CD4-positive, alpha-beta T cell treated with Interleukin-10 for 1 hour (primary cell): ENCODE measurements at regions not wholly inside any gene's neighbourhood (a gene's known extent, or its start where the extent isn't known, plus 50 kb on each side); places are given as distances from the start of the nearest gene placed in this dataset.

Experiments
- DNase-seq: peaks from one replicate; pipeline ENCODE4 v3.0.0-alpha.2; 2020

DNA sequence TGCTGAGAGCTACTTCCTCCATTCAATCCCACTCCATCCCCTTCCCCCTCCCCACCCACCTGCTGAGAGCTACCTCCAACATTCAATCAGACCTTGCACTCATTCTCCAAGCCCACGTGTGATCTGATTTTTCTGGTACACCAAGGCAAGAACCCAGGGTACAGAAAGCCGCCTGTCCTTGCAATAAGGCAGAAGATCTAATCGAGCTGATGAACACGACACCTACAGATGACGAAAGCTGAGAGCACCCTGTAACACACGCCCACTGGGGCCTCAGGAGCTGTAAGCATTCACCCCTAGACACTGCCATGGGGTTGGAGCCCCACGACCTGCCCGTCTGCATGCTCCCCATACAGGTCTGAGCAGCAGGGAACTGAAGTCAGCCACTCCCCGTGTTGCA lies 58.3 kb downstream of the TRIML1 start:
- no peak for DNase-seq

DNA sequence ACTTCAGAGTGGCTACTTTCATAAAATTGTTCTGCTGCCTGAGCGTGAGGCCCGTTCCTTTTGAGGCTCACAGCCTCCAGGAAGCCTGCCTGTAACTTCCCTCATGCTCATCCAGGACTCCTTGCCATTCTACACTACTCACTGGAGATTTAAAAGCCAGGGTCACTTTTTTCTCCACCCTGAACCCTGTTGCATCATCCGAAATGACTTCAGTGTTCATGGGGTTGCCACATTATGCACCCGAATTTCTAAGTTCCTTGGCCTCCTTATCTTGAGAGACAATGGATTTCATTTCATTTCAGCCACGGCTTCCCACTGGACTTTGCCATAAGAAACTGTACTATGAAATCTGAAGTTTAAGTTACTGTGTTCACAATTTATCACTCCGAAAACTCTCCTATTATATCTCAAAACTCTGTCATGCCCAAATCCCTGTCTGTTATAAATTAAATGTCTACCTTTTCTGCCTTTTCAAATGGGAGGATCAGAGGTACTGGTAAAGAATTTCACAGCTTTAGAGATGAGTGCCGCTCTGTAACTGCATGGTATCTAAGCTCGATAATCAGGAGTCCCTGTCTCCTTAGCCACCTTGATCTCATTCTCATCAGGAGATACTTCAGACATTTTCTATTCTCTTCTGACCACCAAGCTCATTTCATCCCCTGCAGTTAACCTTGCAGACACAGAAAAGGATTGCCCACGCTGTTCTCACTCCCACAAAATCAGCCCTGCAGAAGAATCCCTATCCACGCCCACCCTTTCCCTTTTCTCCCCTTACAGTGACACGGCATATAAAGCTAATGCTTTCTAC lies 59.9 kb downstream of the TRIML1 start:
- no peak for DNase-seq

DNA sequence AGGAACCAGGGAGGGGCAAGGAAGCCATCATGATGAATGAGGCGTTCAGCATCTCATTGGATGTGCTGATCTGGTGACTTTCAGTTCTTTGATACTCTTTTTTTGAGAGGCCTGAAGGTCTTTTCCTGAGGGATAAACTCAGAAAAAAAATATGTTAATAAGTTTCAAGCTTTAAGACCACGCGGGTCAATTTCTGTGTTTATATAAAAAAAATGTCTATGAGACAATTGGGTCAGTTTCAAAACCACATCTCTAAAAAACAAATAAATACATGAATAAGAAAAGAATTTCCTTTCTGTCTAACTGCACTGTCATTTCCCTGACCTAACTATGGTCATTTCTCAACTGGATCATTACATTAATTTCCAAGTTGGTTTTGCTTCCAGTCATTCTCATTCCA lies 62.6 kb downstream of the TRIML1 start:
- DNase-seq, result no peak

DNA sequence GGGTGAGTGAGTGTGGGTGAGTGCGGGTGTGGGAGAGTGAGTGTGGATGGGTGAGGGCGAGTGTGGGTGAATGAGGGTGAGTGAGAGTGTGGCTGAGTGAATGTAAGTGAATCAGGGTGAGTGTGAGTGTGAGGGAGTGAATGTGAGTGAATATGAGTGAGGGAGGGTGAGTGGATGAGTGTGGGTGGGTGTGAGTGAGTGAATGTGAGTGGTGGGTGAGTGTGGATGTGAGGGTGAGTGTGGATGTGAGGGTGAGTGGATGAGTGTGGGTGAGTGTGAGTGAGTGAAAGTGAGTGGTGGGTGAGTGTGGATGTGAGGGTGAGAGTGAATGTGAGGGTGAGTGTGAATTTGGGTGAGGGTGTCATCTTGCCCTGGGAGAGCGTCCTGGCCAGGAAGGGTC lies 67.5 kb downstream of the TRIML1 start:
- DNase-seq, result no peak

DNA sequence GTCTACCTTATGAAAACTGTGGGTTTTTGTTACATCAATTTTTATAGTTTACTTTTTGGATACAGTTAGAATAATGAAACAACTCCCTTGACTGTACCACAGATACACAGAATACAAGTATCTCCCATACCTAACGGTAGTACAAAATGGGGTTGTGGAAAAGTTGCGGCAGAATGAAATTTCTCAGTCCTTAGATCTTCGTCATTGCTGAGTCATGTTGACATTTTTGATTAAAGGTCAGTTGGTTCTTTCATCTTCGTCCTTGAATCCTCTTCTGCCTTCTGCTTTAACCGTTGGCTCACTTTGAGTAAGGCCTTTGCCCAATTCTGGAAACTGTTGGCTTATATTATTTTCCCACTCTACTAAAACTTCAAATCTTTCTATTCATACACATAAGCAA lies 75.6 kb downstream of the TRIML1 start:
- DNase-seq, result no peak

DNA sequence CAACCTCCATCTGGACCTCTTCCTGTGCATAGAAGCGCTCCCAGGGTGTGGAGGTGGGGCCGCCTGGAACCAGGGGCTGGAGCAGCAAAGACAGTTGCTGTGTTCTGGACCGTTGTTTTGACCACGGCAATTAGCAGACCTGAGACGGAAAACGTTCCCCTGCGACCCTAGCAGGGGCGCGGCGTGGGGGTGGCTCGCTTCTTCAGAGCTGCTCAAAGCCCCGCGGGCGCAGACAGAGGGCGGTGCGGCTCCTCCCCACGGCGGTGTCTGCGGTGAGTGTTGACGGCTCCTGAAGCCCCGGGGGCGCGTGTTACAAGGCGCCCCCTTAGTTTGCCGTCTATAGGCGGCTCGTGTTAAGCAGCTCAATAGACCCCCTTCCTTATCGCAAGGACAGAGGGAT lies 79.2 kb downstream of the TRIML1 start:
- no peak for DNase-seq

DNA sequence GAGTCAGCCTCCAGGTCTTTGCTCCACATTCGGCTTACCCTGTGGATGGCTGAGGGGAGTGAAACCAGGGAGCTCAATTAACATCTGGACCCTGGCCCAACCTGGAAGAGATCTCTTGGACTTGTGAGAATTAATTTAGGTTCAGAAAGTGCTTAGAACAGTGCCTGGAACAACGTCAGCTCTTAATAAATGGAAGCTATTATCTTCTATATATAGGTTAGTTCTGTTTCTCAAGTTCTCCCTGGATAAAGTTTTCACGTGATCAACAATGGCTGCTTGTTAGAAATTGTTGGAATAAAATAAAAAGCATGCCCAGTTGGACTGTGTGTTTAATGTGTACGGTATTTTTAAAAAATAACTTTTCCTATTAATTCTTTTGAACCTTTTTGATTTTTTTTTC lies 80.8 kb downstream of the TRIML1 start:
- DNase-seq, result no peak

GRCh38 chr4:188221090-188221489 lies 81.8 kb downstream of the TRIML1 start:
- no peak for DNase-seq

GRCh38 chr4:188228279-188228678 lies 89.0 kb downstream of the TRIML1 start:
- no peak for DNase-seq

DNA sequence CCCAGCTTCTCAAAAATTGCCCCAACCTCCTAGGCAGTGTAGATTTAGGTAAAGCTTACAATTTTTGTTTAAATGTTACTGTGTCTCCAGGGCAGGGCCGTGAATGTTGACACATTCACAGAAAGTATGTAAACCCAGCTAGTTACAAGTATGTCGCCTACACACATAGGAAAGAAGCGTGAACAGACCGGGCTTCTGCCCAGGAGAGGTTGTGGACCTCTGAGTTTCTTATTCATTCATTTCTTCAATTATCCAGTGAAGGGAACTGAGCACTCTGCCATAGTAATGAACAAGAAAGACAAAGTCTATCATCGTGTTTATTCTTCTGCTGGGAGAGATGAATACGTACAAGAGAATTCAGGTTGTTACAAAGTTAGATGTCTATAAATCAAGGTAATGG lies 93.2 kb downstream of the TRIML1 start:
- no peak for DNase-seq

- DNase-seq, result no peak
Observed at GRCh38 chr4:188242041-188242440, 102.8 kb downstream of the TRIML1 start.

GRCh38 chr4:188245651-188246050 lies 106.4 kb downstream of the TRIML1 start:
- no peak for DNase-seq

GRCh38 chr4:188246488-188246887 lies 107.2 kb downstream of the TRIML1 start:
- no peak for DNase-seq

- DNase-seq, result no peak
Observed at GRCh38 chr4:188254211-188254610, 115.0 kb downstream of the TRIML1 start.

- DNase-seq, result no peak
Observed at GRCh38 chr4:188262464-188262863, 123.2 kb downstream of the TRIML1 start.

GRCh38 chr4:188263321-188263720 lies 124.1 kb downstream of the TRIML1 start:
- DNase-seq, result no peak

GRCh38 chr4:188266386-188266785 lies 127.1 kb downstream of the TRIML1 start:
- no peak for DNase-seq

- DNase-seq, result no peak
Observed at GRCh38 chr4:188268131-188268908, 129.1 kb downstream of the TRIML1 start.

- DNase-seq, result no peak
Observed at GRCh38 chr4:188270273-188271069, 131.2 kb downstream of the TRIML1 start.

- no peak for DNase-seq
Observed at GRCh38 chr4:188275686-188276085, 136.4 kb downstream of the TRIML1 start.

DNA sequence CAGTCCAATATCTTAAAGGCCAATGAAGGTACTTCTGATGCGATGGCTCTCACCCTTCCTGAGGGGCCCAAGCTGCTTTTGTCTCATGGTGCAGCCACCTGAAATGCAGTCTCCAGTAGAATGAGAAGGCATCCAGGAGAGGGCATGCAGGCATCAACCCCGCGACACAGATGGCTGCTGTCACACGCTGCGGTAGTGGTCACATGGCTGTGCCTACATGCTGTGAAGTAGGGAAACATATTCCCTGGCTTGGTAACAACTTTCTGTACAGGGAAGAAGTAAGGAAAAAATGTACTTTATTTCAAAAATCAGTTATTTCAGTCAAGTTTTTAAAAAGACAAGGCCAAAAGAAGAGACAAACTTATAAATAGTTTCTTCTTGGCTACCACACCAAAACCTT lies 139.9 kb downstream of the TRIML1 start:
- DNase-seq, result no peak

GRCh38 chr4:188282471-188283232 lies 143.4 kb downstream of the TRIML1 start:
- DNase-seq, result no peak
